Neural cell (in vitro differentiated cells): ENCODE measurements at regions not wholly inside any gene's neighbourhood (a gene's known extent, or its start where the extent isn't known, plus 50 kb on each side); places are given as distances from the start of the nearest gene placed in this dataset.

ENCODE experiments used
- H2AFZ ChIP-seq: fragments of 200-600, 300-800 bp; sonication (generic), shearing (Covaris generic); 2 replicates; pipeline ENCODE4 v1.6.0; 2014; ENCODE audit warnings: low read depth, mild to moderate bottlenecking, antibody characterized with exemption, low read length, moderate library complexity
- H3F3A ChIP-seq: fragments of 200-600 bp; shearing (Covaris generic); 2 replicates; pipeline ENCODE4 v1.6.1; 2016; ENCODE audit warnings: mild to moderate bottlenecking, moderate library complexity, mixed read lengths, antibody characterized with exemption, low read length; ENCODE audit not compliant: insufficient read depth, poor library complexity, severe bottlenecking
- H3K27ac ChIP-seq: fragments of 200-600, 300-800 bp; sonication (generic), shearing (Covaris generic); 2 replicates; pipeline ENCODE4 v1.5.1; 2014; ENCODE audit warnings: mild to moderate bottlenecking, low read length, moderate library complexity
- H3K27me3 ChIP-seq: fragments of 300-800, 200-600 bp; sonication (generic), shearing (Covaris generic); 2 replicates; pipeline ENCODE4 v1.6.0; 2014; ENCODE audit warnings: mild to moderate bottlenecking, low read depth, low read length, moderate library complexity; ENCODE audit not compliant: insufficient read depth
- H3K36me3 ChIP-seq: fragments of 300-800, 200-600 bp; sonication (generic), shearing (Covaris generic); 2 replicates; pipeline ENCODE4 v1.5.1; 2014; ENCODE audit warnings: mild to moderate bottlenecking, antibody characterized with exemption, low read length, moderate library complexity; ENCODE audit not compliant: insufficient read depth
- H3K4me2 ChIP-seq: fragments of 300-800, 200-600 bp; sonication (generic), shearing (Covaris generic); 2 replicates; pipeline ENCODE4 v1.6.0; 2014; ENCODE audit warnings: mild to moderate bottlenecking, low read length
- H3K4me3 ChIP-seq: fragments of 300-800, 200-600 bp; sonication (generic), shearing (Covaris generic); 2 replicates; pipeline ENCODE4 v1.5.1; 2014; ENCODE audit warnings: mild to moderate bottlenecking, low read length, moderate library complexity
- H3K79me2 ChIP-seq: fragments of 200-600 bp; shearing (Covaris generic); replicated peaks from 2 replicates; pipeline ENCODE4 v1.6.0; 2014; ENCODE audit warnings: mild to moderate bottlenecking, low read length, moderate library complexity; ENCODE audit not compliant: insufficient read depth
- H3K9ac ChIP-seq: fragments of 300-800, 200-600 bp; sonication (generic), shearing (Covaris generic); 2 replicates; pipeline ENCODE4 v1.6.1; 2016; ENCODE audit warnings: mild to moderate bottlenecking, low read length, mixed read lengths
- H3K9me2 ChIP-seq: fragments of 200-600 bp; shearing (Covaris generic); 2 replicates; pipeline ENCODE4 v1.6.1; 2016; ENCODE audit warnings: mild to moderate bottlenecking, low read length, mixed read lengths; ENCODE audit not compliant: insufficient read depth
- H3K9me3 ChIP-seq: fragments of 200-600, 300-800 bp; sonication (generic), shearing (Covaris generic); 2 replicates; pipeline ENCODE4 v1.6.1; 2016; ENCODE audit warnings: mild to moderate bottlenecking, mixed run types, low read length, moderate library complexity, mixed read lengths
- H4K20me1 ChIP-seq: fragments of 200-600 bp; shearing (Covaris generic); 2 replicates; pipeline ENCODE4 v1.6.1; 2016; ENCODE audit warnings: mild to moderate bottlenecking, mixed run types; ENCODE audit not compliant: insufficient read depth
- EP300 ChIP-seq: fragments of 450-650 bp; conservative IDR thresholded peaks from 2 replicates; pipeline ENCODE4 v1.6.1; 2014; ENCODE audit warnings: antibody characterized with exemption, mild to moderate bottlenecking, moderate library complexity; ENCODE audit not compliant: poor library complexity, severe bottlenecking
- EZH2 ChIP-seq: fragments of 200-600, 300-800 bp; shearing (Covaris generic), sonication (generic); IDR thresholded peaks from 2 replicates; pipeline ENCODE4 v1.6.1; 2014; ENCODE audit warnings: antibody characterized with exemption, low read length, borderline replicate concordance, mild to moderate bottlenecking; ENCODE audit not compliant: insufficient read depth, poor library complexity, severe bottlenecking
- MXI1 ChIP-seq: fragments of 450-650 bp; conservative IDR thresholded peaks from 2 replicates; pipeline ENCODE4 v1.6.1; 2014; ENCODE audit warnings: antibody characterized with exemption, mild to moderate bottlenecking; ENCODE audit not compliant: poor library complexity, severe bottlenecking
- POLR2AphosphoS5 ChIP-seq: IDR thresholded peaks from 2 replicates; pipeline ENCODE4 v1.6.1; 2012
- RAD21 ChIP-seq: fragments of 450-650 bp; conservative IDR thresholded peaks from 2 replicates; pipeline ENCODE4 v1.6.1; 2014; ENCODE audit warnings: antibody characterized with exemption, mild to moderate bottlenecking, moderate library complexity
- SMC3 ChIP-seq: fragments of 450-650 bp; conservative IDR thresholded peaks from 2 replicates; pipeline ENCODE4 v1.6.1; 2014; ENCODE audit warnings: antibody characterized with exemption, mild to moderate bottlenecking, moderate library complexity; ENCODE audit not compliant: poor library complexity
- TAF1 ChIP-seq: IDR thresholded peaks from 2 replicates; pipeline ENCODE4 v1.6.1; 2012; ENCODE audit warnings: low read depth
- TF ChIP-seq, protein P1 (sequence below): IDR thresholded peaks from 2 replicates; pipeline ENCODE4 v1.6.1; 2012; ENCODE audit warnings: borderline replicate concordance
- TF ChIP-seq, protein P2 (sequence below): fragments of 450-650 bp; IDR thresholded peaks from 2 replicates; pipeline ENCODE4 v1.5.1; 2014; ENCODE audit warnings: antibody characterized with exemption, mild to moderate bottlenecking, moderate library complexity; ENCODE audit not compliant: poor library complexity, severe bottlenecking

DNA sequence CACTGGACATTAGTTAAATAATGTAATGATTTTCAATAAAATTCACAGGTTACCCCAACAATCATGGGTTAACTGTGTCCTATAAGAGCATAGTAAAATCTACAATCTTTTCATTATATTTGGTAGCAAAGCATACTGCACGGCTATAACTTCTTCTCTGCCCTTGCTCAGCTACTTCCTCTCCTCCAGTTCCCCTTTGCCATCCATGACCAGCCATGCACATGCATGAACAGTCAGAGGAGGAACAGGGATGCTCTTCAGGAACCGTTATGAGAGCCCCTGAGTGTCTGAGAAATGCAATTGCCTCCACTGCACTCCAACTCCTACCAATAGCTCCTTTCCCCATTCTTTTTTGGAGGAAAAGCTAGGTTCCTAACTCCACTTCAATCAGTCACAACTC lies 646.7 kb downstream of the LTN1 start:
- no peaks in the 10 kb centered on the region for H3F3A ChIP-seq

DNA sequence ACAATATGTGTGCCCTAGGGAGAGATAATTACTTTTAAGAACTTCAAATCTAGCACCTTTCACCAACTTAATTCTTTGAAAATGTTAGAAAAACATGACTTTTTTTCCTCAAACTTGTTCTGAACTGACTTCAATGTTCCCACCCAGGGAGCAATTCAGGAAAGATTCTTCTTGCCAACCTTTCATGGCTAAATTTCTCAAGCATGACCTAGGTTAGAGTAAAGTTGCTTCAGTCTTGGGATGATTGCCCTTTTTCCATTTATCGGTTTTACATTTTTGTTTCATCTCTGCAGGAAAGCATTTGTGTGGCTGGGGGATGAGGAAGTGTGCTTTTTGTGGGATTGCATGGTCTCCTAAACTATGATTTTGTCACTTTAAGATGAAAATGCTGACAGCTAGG lies 647.7 kb downstream of the LTN1 start:
- Histone ChIP-seq H3K9me3 (no peaks in the 10 kb centered on the region), H2AFZ (no peak overlapping the region), H3K9me2 (no peaks in the 10 kb centered on the region), H3F3A (no peaks in the 10 kb centered on the region), H3K79me2 (no peaks in the 10 kb centered on the region), H3K27me3 (no peaks in the 10 kb centered on the region), H4K20me1 (no peaks in the 10 kb centered on the region), H3K27ac (no peak overlapping the region), H3K9ac (no peak overlapping the region), H3K4me2 (no peak overlapping the region), H3K36me3 (no peaks in the 10 kb centered on the region), H3K4me3 (no peak overlapping the region)
- TF ChIP-seq POLR2AphosphoS5, result no peak
- TF ChIP-seq, protein P1, sequence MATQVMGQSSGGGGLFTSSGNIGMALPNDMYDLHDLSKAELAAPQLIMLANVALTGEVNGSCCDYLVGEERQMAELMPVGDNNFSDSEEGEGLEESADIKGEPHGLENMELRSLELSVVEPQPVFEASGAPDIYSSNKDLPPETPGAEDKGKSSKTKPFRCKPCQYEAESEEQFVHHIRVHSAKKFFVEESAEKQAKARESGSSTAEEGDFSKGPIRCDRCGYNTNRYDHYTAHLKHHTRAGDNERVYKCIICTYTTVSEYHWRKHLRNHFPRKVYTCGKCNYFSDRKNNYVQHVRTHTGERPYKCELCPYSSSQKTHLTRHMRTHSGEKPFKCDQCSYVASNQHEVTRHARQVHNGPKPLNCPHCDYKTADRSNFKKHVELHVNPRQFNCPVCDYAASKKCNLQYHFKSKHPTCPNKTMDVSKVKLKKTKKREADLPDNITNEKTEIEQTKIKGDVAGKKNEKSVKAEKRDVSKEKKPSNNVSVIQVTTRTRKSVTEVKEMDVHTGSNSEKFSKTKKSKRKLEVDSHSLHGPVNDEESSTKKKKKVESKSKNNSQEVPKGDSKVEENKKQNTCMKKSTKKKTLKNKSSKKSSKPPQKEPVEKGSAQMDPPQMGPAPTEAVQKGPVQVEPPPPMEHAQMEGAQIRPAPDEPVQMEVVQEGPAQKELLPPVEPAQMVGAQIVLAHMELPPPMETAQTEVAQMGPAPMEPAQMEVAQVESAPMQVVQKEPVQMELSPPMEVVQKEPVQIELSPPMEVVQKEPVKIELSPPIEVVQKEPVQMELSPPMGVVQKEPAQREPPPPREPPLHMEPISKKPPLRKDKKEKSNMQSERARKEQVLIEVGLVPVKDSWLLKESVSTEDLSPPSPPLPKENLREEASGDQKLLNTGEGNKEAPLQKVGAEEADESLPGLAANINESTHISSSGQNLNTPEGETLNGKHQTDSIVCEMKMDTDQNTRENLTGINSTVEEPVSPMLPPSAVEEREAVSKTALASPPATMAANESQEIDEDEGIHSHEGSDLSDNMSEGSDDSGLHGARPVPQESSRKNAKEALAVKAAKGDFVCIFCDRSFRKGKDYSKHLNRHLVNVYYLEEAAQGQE, result no peak
- TF ChIP-seq TAF1, result no peak
- TF ChIP-seq RAD21, result no peak
- no peak for TF ChIP-seq MXI1
- no peak for TF ChIP-seq EZH2
- no peak for TF ChIP-seq SMC3
- TF ChIP-seq EP300, result no peak
- TF ChIP-seq, protein P2, sequence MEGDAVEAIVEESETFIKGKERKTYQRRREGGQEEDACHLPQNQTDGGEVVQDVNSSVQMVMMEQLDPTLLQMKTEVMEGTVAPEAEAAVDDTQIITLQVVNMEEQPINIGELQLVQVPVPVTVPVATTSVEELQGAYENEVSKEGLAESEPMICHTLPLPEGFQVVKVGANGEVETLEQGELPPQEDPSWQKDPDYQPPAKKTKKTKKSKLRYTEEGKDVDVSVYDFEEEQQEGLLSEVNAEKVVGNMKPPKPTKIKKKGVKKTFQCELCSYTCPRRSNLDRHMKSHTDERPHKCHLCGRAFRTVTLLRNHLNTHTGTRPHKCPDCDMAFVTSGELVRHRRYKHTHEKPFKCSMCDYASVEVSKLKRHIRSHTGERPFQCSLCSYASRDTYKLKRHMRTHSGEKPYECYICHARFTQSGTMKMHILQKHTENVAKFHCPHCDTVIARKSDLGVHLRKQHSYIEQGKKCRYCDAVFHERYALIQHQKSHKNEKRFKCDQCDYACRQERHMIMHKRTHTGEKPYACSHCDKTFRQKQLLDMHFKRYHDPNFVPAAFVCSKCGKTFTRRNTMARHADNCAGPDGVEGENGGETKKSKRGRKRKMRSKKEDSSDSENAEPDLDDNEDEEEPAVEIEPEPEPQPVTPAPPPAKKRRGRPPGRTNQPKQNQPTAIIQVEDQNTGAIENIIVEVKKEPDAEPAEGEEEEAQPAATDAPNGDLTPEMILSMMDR, result no peak

More for the DNA sequence above, 646.7 kb downstream of the LTN1 start:
- Histone ChIP-seq H3K9me3 (no peaks in the 10 kb centered on the region), H3K79me2 (no peaks in the 10 kb centered on the region), H3K27me3 (no peaks in the 10 kb centered on the region), H3K4me2 (no peak overlapping the region), H3K27ac (no peak overlapping the region), H3K36me3 (no peaks in the 10 kb centered on the region), H3K4me3 (no peak overlapping the region), H2AFZ (no peak overlapping the region), H3K9ac (no peak overlapping the region), H4K20me1 (no peaks in the 10 kb centered on the region), H3K9me2 (no peaks in the 10 kb centered on the region)
- TF ChIP-seq EP300 (no peak), TAF1 (no peak), RAD21 (no peak), POLR2AphosphoS5 (no peak), SMC3 (no peak), EZH2 (no peak), MXI1 (no peak)
- TF ChIP-seq, protein P2, result no peak
- TF ChIP-seq, protein P1, result no peak
